DMS53 treated with DMSO at 0.1 percent for 48 hours (cell line): ENCODE measurements at regions not wholly inside any gene's neighbourhood (a gene's known extent, or its start where the extent isn't known, plus 50 kb on each side); places are given as distances from the start of the nearest gene placed in this dataset.
"Not testable (repeated sequence)": the region's sequence is repeated elsewhere in the genome, so short reads cannot be mapped to it uniquely, and the experiment has no call there.

Experiments
- DNase-seq: peaks from one replicate; lab custom pipeline; 2025; ENCODE audit not compliant: unreplicated experiment; lab: John Stamatoyannopoulos, UW

DNA sequence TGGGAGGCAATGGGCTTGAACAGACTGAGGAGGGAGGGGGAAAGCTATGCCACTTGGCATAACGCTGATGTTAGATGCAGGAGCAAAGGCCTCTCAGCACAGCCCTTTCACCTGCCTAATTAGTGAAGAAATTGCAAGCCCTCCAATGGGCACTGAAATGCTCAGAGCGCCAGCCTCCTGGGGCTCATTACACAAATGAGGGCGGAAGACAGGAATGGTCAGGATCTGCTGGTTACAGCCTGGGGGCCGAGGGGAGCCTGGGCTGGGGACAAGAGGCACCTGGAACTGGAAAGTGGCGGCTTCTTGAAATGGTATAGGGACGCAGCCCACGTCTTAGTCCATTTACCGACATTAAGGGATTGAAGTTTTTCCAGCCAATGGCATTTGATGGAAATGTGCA lies 50.2 kb upstream of the PLET1 start:
- DNase-seq: no peak

DNA sequence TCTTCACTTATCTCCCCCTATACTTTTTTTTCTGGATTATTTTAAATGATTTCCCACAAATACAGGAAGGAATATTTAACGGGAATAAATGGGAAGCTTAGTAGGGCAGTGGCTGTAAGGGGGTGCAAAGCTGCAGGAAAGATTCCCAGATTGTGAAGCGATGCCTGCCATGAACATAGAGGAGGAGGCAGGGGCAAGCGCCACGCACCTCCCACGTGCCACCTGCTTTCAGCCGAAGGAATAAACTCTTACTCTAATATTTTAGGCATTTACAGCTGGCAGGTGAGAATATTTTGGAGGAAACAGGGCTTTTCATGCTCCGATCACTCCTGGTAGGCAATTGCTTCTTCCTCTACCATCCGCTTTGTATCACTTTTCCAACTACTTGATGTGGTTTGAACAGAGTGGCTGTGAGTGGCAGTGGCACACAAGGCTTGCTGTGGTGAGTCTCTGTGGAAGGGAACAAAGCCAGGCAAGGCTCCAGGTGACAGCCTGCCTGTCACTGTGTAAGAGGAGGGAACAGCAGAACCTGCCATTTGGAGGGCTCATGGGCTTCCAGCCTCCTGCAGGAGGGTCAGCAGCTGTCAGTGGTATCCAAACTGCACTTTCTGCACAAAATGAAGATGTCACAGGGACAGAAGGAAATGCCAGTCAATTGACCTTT lies 54.5 kb upstream of the PLET1 start:
- no peak for DNase-seq

DNA sequence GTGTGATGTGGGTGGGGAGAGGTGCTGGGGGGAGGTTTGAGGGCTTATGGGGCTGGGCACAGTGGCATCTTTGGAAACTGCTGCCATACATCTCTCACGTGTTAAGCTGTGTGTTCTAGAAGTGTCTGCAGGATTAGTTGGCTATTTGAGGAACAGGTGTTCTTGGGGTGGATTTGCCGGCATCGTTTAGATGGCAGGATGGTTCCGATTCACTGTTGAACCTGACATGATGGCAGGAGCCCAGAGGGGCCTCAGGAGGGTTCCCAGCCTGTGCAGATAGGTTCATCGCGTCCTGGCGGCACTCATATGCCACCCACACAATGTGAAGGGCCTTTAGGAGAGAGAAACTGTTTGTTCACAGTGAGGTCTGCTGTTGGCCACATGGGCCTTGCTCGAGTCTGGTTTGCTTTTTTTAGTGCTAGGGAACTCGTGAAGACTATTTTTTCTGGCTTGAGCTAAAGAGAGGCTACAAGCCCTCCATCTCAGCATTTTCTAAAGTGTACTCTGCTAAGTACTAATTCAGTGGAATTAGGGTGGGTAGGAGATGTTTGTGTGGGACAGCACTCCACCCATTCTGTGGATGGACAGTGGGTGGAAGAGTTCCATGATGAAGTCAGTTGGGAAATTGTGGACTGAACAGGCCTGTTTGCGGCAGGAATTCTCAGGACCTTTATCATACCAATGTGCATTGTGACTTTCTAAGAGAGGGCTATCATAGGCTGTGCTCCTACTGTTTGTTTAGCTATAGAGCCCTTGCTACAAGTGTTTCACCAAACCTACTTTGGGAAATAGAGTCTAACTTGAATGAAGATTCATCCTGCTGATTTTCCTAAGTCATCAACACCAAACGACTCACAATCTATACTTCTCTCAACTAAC lies 55.4 kb upstream of the PLET1 start:
- peak; percentile 13 for DNase-seq

DNA sequence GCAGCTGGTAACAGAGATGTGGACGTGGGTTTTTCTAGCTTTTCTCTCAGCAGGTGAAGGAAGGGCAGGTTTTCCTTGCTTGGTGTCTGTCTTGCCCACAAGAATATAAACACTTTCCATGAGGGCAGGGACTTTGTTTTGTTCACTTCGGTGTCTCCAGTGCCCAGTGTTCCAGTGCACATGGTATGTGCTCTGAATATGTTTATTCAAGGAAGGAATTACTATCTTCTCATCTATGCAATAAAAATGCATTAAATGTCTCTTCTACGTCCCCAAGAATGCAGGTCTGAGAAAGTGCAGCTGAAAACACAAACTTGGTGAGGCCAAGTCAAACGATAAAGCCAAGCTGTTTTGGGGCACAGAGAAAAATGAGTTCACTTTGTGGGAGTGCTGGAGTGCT lies 56.3 kb upstream of the PLET1 start:
- no peak for DNase-seq

DNA sequence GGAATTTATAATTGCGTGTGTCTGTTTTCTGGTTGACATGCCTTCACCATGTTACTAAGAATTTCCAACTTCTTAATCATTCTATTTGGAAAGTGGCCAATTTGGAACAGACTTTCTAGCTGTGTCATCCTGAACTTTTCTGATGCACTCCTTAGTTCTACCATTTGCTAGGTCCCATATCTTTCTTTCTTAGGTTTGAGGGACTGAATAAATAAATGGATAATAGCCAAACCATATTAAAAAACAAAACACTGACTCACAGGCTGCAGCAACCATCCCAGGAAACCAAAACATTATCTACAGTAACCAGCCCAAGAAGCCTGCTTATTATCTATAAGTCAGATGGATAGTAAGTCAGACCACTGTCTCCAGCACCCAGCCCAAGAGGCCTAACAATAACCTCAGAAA lies 57.5 kb upstream of the PLET1 start:
- DNase-seq: no peak

DNA sequence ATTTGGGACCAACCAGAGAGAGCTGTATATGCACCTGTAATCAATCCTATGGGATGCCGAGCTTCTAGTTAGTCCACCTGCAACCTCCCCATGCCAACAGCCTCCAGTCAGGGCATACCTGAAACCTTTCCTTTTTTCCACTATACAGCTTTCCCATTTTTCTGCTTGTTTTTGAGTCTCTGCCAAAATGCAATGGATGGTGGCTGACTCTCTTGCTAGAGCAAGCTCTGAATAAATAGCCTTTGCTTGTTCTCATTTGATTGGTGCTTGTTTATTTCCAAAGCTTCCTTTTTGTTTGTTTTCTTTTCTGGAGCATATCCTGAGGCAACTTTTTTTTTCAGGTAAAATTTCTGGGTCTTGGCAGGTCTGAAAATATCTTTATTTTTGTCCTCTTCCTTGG lies 58.0 kb upstream of the PLET1 start:
- no peak for DNase-seq

DNA sequence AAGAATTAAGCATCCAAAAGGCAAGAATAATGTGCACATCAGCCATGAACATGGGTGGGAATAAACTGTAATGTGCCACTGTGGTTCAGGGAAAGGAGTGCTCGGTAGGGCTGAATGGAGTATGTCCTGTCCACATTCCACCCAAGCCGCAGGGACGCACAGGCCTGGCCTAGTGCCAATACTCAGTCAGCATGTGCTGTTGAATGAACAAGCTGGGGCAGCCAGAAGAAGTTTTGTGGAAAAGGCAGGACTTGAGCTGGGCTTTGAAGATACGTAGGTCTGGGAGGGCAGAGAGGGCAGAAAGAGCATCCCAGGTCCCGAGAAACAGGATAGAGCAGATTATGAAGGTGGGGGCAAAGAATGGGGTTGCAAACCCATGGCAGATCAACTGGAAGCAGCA lies 60.0 kb upstream of the PLET1 start:
- no peak for DNase-seq

DNA sequence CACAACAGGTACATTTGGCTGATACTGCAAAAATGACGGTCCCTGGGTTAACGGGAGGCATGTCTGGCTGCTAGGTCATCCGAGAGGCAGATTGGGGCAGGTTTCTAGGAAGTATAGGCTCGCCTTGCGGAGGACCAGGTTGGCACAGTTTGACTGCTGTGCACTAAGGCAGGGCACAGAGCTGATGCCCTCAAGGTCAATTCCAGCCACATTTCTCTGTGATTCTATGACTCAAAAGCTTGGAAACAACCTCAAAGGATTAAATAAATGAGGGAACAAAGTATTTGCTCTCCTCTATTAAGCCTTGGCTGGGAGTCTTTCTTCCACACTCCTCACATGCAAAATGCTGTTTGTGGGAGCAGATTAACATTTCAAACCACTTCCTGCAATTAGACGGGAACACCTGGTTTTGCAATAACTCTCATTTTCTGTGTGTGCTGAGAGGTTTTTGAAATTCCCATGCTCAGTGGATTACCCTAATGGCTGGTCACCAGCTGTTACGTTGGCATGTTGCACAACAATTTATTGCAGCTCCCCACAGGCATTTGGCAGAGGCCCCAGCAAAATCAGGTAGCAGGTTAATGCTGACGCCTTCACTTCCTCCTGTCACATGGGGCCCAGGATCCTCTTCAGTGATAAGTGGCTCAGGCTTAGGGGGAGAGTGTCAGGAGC lies 61.0 kb upstream of the PLET1 start:
- peak; percentile 8 for DNase-seq

DNA sequence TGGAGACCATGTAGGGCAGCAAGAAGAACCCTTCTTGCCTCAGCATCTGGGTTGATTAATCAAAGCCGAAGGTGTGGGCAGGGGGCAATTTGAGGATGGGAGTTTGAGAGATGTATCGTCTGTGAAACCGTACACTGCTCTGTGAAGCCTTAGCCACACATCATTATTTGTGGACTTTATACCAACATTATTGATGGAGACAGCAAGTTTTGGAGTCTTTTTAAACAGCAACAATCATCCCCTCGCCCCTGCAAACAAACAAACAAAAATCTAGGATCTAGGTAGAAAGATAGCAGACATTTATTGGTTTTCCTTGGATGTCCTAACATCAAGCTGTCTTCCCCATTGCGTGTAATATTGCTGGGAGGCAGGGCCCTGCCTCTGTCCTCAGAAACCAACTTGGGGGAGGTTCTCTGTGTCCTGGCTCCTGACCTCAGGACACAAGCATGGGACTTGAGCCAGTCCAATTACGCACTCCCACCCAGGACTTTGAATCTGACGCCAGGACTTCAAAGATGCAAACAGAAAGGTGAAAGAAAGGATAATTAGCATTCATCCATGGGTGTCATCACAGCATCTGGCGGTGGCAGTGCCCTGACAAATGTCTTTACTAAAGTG lies 61.6 kb upstream of the PLET1 start:
- DNase-seq: no peak

DNA sequence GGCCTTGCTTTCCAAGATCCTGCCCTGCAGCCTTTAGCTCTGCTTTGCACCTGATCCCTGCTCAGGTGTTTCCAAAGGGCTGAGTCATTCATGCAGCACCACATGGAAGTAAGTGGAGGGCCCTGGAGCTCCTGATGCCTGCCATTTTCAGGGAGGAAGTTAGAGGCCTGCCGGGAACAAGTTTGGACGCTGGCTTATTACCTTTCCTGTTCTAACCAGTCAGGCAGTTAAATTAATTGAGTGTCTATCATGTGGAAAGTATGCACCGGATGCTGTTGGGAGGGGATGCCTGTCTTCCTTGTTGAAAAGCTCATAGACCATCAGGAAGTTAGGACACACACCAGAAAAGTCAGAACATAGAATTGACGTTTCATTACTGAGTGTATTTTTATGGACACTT lies 73.7 kb upstream of the PLET1 start:
- peak; percentile 26 for DNase-seq

DNA sequence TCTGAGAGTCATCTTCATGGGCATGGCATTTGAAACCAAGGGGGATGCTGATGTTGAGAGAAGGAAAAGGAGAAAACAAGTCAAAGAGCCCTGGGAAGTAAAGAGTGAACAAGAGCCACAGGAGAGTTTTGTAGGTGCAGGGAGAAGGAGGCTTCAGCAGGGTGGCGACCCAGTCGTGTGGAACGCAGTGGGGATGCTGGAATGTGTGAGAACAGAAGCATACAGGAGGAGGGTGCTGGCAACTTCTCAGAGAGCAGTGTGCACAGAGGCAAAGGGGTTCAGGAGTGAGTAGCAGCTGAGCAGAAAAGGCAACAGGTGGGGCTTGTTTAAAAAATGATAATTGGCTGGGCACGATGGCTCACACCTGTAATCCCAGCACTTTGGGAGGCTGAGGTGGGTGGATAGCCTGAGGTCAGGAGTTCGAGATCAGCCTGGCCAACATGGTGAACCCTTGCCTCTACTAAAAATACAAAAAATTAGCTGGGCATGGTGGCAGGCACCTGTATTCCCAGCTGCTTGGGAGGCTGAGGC lies 75.8 kb upstream of the PLET1 start:
- no peak for DNase-seq

DNA sequence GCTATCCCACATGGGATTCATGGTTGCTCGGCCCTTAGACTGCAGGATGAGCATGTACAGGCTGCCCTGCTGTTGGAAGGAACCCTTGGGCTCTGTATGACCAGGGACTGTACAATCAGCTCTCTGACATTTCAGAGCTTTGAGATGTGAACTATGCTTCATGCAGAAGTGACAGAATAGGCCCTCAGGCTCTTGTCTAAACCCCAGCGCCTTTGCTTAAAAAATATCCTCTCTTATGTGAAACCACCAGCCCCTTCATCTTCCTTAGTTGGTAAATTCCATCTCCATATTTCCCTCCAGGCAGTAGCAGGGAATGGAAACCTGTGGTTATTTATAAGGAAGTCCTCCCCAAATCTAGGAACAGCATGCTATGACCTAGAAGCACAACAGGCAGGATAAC lies 78.9 kb upstream of the PLET1 start:
- no peak for DNase-seq

DNA sequence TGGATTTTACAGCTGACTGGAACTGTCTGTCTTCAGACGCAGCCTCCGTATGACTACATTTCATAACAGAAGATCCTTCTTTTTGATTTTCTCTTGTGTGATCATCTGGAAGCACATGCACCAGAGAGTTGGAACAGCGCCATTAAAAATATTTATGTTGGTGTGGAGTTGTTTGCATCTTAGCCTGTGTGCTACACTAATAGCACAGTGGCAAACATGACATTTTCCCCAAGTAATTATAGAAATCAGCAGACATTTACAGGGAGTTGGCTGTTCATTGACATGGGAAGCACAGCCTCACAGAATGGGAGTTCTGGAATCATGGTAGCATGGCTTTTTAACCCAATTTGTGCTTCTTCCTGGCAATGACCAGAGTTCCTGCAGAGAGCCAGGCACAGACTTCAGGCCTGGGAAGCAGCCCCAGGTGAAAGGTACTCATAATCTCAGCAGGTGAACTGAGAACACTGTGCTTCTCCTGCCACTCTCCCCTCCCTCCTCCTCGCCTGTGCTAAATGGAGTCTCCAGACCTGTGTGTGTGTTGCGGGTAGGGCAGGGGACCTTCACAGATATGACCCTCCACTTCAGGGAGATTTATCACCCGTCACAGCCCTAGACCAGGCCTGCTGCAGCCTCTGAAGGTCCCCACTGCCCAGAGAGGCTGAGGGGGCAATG lies 82.8 kb upstream of the PLET1 start:
- DNase-seq: peak; percentile 1

DNA sequence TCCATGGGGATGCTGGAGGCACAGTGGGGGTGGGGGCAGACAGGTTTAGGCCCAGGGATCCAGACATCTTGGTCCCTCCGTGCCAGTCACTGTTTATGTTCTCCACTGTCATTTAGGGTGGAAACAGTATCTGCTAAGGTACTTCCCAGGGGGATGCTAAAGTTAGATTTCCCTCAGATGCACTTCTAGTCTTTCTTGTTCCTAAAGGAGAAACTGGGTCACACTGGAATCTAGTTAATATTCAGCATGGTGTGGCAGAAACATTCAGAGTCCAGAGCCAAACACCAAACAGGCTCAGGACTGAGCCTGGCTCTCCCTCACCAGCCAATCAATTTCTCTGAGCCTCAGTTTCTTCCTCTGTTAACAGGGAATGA lies 83.4 kb upstream of the PLET1 start:
- no peak for DNase-seq

DNA sequence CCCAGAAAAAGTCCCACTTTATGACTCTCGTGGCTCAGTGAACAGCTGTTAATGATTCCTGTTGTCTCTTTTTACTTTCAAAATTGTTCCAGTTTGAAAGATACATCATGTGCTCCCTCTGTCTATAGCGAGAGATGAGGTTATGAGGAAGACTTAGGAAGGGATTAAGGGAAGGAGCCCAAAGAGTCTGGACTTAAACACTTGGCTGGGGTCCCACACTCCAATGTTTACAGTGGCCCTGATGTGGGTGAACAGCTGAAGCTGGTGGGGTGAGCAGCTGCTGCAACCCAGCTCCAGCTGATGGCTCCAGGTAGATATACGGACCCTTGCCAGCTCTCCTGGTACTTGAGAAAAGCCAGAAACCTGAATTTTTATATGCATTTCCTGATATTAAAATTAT lies 84.5 kb upstream of the PLET1 start:
- DNase-seq: no peak

DNA sequence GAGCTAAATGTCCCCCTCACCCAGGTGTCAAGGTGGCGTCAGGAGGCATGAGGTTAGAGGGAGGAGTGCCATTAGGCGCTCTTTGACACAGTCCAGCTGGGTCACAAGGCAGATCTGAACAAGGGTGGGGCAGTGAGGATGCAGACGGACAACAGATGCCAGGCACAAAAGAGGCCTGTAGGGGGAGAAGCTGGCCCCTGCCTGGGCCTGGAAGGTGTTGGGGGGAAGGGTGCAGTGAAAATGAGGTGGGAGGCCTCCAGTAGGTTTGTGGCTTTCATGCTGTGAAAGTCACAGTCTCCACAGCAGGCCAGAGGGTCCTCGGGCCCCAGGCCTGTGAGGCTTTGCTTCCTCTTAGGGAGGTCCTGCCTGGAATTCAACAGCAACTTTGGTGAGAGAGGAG lies 85.0 kb upstream of the PLET1 start:
- DNase-seq: no peak

DNA sequence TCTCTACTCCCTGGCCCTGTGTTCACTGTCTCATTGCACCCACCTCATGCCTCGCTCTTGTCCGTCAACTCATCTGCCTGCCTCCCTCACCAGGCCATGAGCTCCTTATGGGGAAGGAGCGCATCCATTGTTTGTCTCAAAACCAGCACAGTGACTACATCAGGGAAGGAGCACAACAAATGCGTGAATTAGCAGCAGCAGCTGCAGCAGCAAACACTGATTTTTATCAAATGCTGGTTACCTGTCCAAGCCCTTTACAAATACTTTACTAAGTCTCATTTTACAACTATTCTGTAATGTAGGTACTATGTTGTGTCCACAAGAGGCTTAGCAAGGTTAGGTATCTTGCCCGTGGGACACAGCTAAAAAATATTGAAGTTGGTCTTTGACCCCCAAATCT lies 85.9 kb upstream of the PLET1 start:
- DNase-seq: no peak

DNA sequence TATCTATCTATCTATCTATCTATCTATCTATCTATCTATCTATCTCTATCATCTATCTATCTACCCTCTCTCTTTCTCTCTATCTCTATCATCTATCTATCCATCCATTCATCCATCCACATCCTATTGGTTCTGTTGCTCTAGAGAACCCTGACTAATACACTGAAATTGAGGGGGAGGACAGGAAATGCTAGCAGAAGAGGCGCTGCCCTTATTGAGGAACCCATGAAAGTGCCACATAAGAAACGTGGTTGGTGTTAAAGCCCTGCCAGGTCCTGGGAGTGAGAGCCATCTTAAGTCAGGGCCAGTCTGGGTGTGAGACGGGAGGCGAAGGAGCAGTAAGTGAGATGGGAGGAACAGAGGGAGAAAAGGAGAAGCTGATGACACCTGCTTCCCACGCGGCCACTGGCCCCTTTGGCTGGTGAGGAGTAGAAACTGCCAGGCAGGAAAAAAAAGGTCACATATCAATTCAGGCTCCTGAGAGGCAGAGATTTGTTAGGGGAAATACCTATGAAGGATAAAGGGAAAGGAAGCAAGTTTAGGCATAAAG lies 87.9 kb upstream of the PLET1 start:
- no peak for DNase-seq

DNA sequence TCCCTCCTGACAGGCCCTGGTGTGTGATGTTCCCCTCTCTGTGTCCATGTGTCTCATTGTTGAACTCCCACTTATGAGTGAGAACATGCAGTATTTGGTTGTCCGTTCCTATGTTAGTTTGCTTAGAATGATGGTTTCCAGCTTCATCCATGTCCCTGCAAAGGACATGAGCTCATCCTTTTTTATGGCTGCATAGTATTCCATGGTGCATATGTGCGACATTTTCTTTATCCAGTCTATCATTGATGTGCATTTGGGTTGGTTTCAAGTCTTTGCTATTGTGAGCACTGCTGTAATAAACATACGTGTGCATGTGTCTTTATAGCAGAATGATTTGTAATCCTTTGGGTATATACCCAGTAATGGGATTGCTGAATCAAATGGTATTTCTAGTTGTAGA lies 90.8 kb upstream of the PLET1 start:
- not testable (repeated sequence) for DNase-seq

DNA sequence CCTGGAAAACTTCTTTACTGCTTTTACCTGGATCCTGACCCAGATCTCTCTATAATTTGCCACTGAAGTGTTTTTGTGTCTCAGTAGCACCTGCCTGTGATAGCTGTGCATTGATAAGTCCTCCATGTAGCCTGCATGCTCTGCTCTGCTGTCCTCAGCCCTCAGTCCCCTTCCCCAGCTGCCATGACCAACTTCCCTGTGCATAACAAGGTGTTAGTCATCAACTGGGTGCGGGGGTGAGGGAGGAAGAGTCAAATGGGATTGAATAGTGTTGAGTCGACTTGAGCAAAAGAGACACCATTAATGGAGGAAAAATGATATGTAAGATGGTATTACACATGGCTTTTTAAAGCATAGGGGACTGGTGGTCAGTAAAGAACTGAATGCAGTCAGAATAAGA lies 92.2 kb upstream of the PLET1 start:
- no peak for DNase-seq

DNA sequence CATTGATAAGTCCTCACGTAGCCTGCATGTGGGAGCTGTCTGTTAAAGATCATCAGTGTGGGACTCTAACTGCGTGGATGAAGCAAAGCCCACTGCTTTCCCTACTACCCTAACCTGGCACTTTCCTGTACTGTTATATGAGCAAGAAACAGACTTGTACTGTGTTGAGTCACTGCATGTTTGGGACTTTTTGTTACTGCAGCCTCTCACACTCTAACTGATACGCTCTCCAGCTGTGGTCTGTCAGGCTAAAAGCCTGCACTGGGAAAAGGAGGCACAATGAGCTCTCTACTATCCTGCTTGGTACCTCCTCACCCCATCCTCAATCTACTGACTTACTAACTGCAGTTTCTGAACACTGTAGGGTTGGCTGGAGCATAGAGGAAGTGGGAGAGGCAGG lies 93.7 kb upstream of the PLET1 start:
- no peak for DNase-seq
